HS-5 (cell line): ENCODE measurements at regions not wholly inside any gene's neighbourhood (a gene's known extent, or its start where the extent isn't known, plus 50 kb on each side); places are given as distances from the start of the nearest gene placed in this dataset.
"Not testable (repeated sequence)": the region's sequence is repeated elsewhere in the genome, so short reads cannot be mapped to it uniquely, and the experiment has no call there.

Source experiments
- DNase-seq: peaks from one replicate; pipeline ENCODE4 v3.0.0-alpha.2; 2012; ENCODE audit warnings: low read depth

GRCh38 chr3:190192087-190192486 lies 71.4 kb upstream of the P3H2 start:
- no peak for DNase-seq

DNA sequence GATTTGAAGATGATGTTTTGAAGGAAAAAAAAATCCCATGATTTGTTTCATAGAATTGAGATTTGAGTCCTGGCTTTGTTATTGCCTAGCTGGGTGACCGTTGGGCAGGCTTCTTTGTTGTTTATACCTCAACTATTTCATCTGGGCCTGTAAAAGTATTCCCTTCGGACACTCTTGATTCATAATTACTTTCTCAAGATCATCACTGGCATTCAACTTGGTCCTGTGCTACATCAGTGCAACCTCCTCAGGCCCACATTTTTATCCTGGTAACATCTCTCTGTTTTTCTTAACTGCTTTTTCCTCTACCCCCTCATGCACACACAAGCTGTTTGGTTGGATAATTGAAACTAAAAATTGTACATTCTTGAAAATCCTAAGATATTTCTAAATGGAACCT lies 67.5 kb upstream of the P3H2 start:
- no peak for DNase-seq

- DNase-seq = no peak
Measured at GRCh38 chr3:190183121-190183520, 62.4 kb upstream of the P3H2 start.

DNA sequence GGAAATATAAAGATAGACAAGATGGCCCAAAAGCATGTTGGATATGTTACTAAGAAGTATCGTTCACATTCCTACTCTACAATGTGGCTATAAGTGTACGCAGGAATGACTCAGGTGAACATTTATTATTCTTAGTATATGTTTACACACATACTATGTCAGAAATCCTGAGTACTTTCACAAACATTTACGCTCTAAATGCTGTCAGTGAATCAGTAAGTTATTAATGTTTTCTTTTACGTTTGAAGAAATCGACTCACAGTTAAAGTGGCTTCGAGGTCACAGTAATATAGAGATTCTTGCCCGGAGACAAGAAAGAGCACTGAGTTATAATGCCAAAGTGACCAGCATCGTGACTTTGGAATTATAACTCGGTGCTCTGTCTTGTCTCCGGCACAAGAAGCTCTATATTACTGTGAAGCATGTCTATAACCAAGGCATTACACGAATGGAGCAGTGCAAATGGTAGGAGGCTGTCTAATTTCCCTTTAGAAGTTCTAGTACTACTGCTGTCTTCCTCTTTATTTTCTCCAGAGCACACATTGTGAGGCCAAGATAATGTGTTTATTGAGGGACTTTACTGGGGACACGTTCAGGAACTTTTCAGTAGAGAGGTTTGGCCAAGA lies 61.8 kb upstream of the P3H2 start:
- DNase-seq = no peak

DNA sequence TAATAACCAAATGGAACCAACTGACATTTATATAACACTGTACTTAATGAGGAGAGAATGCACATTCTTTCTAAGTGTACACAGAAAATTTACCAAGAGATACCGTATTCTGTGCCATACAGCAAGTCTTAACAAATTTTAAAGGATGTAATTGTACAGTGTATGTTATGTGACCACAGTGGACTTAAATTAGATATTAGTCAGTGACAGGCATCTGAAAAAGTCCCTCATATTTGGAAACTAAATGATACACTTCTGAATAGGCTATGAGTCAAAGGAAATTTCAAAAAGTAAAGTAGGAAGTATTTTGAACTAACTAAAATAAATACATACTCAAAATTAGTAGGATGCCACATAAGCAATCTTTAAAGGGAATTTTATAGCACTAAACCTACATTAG lies 59.6 kb upstream of the P3H2 start:
- DNase-seq = peak; percentile 47

DNA sequence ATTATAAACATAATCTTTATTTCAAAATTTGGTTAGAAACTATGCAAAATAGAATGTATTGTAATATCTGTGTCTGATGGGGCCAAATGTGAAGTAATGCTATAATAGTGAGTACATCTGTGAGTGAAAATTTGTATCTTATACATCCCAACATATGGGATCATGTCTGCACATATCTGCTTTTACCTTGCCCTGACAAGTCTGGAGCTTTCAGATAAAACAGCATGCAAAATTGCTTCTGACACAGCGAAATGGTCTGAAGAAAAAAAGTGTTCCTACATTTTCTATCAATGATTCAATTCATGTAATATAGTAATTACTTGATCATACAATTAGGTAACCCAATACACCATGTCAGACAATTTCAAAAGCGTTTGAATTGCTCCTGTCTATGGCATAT lies 58.1 kb upstream of the P3H2 start:
- DNase-seq = no peak

- not testable (repeated sequence) for DNase-seq
Measured at GRCh38 chr3:190176933-190177525, 56.3 kb upstream of the P3H2 start.

DNA sequence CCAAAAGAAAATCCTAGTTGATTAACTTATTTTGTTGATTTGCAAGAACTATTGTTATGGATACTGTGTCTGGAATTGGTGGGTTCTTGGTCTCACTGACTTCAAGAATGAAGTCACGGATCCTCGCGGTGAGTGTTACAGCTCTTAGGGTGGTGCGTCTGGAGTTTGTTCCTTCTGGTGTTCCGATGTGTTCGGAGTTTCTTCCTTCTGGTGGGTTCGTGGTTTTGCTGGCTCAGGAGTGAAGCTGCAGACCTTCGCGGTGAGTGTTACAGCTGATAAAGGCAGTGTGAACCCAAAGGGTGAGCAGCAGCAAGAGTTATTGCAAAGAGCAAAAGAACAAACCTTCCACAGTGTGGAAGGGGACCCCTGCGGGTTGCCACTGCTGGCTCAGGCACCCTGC lies 55.4 kb upstream of the P3H2 start:
- DNase-seq = not testable (repeated sequence)

DNA sequence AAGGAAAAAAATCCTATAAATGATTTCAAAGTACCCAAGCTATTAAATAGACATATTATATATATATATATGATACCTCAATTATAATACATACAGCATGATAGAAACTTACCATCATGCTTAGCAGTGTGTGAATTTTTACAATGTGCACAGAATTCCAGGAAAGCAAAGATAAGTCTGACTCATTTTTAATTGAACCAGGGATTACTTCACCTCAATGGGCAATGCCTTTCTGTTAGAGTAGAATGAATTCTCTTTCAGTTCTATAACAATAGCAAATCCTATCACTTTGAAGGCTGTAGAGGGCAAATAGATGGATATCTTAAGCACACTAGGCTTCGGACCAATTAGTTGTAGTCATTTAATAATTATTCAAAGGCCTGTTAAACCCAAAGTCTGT lies 54.8 kb upstream of the P3H2 start:
- no peak for DNase-seq

- DNase-seq = no peak
Measured at GRCh38 chr3:190174471-190174870, 53.8 kb upstream of the P3H2 start.

DNA sequence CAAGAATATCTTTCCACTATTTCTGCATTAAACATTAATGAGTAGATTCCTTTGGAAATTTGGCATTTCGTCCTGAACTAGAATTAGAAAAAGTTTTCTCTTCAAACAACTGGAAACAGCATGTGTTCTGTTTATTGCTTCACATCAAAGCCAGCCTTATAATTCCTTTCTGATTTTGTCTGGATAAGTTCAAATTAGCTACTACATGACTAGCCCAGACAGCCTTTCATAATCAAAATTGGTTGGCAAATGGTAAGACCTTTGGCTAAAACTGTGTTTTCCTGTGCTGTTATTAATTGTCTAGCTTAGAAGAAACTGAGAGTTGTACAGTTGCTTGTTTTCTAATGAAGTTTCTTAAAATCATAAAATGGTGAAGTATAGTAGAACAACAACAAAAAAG lies 52.7 kb upstream of the P3H2 start:
- no peak for DNase-seq

- no peak for DNase-seq
Measured at GRCh38 chr3:190172751-190173150, 52.1 kb upstream of the P3H2 start.
